GM23248 (cell line): ENCODE measurements at regions not wholly inside any gene's neighbourhood (a gene's known extent, or its start where the extent isn't known, plus 50 kb on each side); places are given as distances from the start of the nearest gene placed in this dataset.
"Not testable (repeated sequence)": the region's sequence is repeated elsewhere in the genome, so short reads cannot be mapped to it uniquely, and the experiment has no call there.

Experiments
- EZH2 ChIP-seq: fragments of 200-600 bp; sonication (generic); IDR thresholded peaks from 2 replicates; pipeline ENCODE4 v1.6.1; 2018; ENCODE audit warnings: antibody characterized with exemption, mild to moderate bottlenecking; ENCODE audit not compliant: insufficient read depth, poor library complexity, severe bottlenecking
- EZH2phosphoT487 ChIP-seq: fragments of 200-600 bp; sonication (generic); IDR thresholded peaks from 2 replicates; pipeline ENCODE4 v1.6.1; 2018; ENCODE audit warnings: antibody characterized with exemption, moderate library complexity, mild to moderate bottlenecking, low read depth; ENCODE audit not compliant: insufficient read depth

GRCh38 chr7:142514716-142515115, 234.6 kb upstream of the PRSS1 start:
- not testable (repeated sequence) for TF ChIP-seq EZH2phosphoT487, EZH2
